GM13977 (cell line): ENCODE measurements at regions not wholly inside any gene's neighbourhood (a gene's known extent, or its start where the extent isn't known, plus 50 kb on each side); places are given as distances from the start of the nearest gene placed in this dataset.

Experiments
- DNase-seq: peaks from one replicate; pipeline ENCODE4 v3.0.0; 2012; ENCODE audit warnings: low spot score
- CTCF ChIP-seq: IDR thresholded peaks from 2 replicates; pipeline ENCODE4 v1.5.1; 2012; ENCODE audit warnings: mild to moderate bottlenecking, control low read depth; ENCODE audit not compliant: insufficient read depth; ENCODE audit errors: extremely low read depth, missing control alignments
- in situ Hi-C: fragments of 300-500 bp; cut with MboI; formaldehyde crosslinking; loops from one replicate; pipeline ENCODE4 v1.12.0; 2022; ENCODE audit warnings: low sequenced_read_pairs, low pct_unique_long_range_greater_than_20kb, mixed read lengths, inconsistent platforms; ENCODE audit not compliant: unreplicated experiment

- no peak for TF ChIP-seq CTCF
- in situ Hi-C loops, result no loop called here
- DNase-seq, result no peak
Measured at GRCh38 chr22:48581796-48582469, 1245.7 kb downstream of the BRD1 start.

- in situ Hi-C loops, result no loop called here
- TF ChIP-seq CTCF, result no peak
- DNase-seq, result no peak
Measured at GRCh38 chr22:48581205-48581766, 1246.4 kb downstream of the BRD1 start.

GRCh38 chr22:48580481-48580970, 1247.1 kb downstream of the BRD1 start:
- no peak for TF ChIP-seq CTCF
- no peak for DNase-seq
- in situ Hi-C loops, result no loop called here

GRCh38 chr22:48579928-48580309, 1247.8 kb downstream of the BRD1 start:
- TF ChIP-seq CTCF, result no peak
- DNase-seq, result no peak
- in situ Hi-C loops, result no loop called here

- in situ Hi-C loops, result no loop called here
- TF ChIP-seq CTCF, result no peak
- no peak for DNase-seq
Measured at GRCh38 chr22:48579043-48579927, 1248.4 kb downstream of the BRD1 start.

- no peak for DNase-seq
- in situ Hi-C loops, result no loop called here
- no peak for TF ChIP-seq CTCF
Measured at GRCh38 chr22:48578138-48579042, 1249.3 kb downstream of the BRD1 start.
